ENCODE measurements at regions not wholly inside any gene's neighbourhood (a gene's known extent, or its start where the extent isn't known, plus 50 kb on each side); places are given as distances from the start of the nearest gene placed in this dataset.

DNA sequence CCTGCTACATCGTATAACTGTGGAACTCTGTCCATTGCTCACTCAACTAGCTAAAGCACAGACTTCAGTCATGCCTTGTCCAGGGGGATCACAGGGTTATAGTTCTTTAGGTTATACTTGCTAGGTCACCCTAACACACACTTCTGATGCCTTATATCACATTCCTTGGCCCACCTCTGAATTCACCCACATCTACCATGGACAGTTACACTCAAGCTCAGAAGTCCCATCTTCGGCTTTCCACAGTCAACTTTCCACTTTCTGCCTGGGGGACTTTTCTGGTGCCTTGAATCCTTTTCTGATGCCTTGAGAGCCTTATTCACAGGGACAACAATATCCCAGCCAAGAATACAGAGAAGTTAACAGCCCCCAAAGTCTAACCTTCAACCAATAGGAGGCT lies 129.2 kb upstream of the MAOA start:
- TF ChIP-seq EZH2phosphoT487 (IDR thresholded peaks at IDR 0.05; ENCODE audit: low read depth) = no peak
- TF ChIP-seq CTCF (IDR thresholded peaks at IDR 0.05; ENCODE audit: low read depth, low read length) = no peak
